ENCODE measurements at regions not wholly inside any gene's neighbourhood (a gene's known extent, or its start where the extent isn't known, plus 50 kb on each side); places are given as distances from the start of the nearest gene placed in this dataset.

DNA sequence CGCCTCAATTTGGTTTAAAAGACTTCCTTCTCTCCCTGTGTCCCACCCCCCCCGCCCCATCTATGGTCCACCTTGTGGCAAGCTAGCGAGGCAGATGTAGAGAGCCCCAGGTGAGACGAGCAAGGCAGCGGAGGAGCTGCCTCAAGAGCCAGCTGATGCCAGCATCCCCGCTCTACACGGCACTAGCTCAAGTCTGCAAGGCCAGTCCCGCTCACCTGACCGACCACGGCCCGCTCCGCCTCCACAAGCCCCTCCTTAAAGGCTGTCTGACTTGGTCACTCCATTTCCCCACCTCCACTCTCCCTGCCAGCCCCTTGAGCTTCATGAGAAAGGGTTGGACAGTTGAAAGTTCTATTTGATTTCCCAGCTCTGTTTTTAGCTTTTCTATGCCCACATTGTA lies 56.2 kb upstream of the IGF1R start:
- TF ChIP-seq, protein P1, sequence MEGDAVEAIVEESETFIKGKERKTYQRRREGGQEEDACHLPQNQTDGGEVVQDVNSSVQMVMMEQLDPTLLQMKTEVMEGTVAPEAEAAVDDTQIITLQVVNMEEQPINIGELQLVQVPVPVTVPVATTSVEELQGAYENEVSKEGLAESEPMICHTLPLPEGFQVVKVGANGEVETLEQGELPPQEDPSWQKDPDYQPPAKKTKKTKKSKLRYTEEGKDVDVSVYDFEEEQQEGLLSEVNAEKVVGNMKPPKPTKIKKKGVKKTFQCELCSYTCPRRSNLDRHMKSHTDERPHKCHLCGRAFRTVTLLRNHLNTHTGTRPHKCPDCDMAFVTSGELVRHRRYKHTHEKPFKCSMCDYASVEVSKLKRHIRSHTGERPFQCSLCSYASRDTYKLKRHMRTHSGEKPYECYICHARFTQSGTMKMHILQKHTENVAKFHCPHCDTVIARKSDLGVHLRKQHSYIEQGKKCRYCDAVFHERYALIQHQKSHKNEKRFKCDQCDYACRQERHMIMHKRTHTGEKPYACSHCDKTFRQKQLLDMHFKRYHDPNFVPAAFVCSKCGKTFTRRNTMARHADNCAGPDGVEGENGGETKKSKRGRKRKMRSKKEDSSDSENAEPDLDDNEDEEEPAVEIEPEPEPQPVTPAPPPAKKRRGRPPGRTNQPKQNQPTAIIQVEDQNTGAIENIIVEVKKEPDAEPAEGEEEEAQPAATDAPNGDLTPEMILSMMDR (IDR thresholded peaks at IDR 0.05; ENCODE audit: low read depth, low read length) = no peak
- H3K27me3 ChIP-seq = peaks cover 92% of the 10 kb centered on the region
- DNase-seq = no peak
- no peaks in the 10 kb centered on the region for H3K9me3 ChIP-seq
- H3K4me3 ChIP-seq (ENCODE audit: low read depth, low read length) = no peak overlapping the region
- H3K4me1 ChIP-seq = no peaks in the 10 kb centered on the region
- H3K36me3 ChIP-seq = no peaks in the 10 kb centered on the region

DNA sequence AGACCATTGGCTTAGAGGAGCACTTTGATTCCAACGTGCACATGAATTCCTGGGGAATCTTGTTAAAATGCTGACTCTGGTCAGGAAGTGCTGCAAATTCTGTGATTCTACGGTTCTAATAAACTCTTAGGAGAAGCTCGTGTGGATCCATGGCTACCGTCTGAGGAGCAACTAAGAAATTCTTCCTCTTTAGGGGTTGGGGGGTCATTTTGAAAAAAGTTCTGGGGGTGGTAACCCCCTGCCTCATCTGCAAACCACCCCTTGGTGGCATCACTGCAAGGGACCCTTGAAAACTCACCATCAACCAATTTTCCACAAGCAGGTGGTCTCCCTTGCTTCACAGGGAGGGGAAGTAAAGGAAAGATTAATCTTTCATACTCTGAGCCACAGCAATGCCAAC lies 52.2 kb upstream of the IGF1R start:
- no peak overlapping the region for H3K4me3 ChIP-seq (ENCODE audit: low read depth, low read length)
- TF ChIP-seq, protein P1 (IDR thresholded peaks at IDR 0.05; ENCODE audit: low read depth, low read length) = no peak
- no peaks in the 10 kb centered on the region for H3K4me1 ChIP-seq
- DNase-seq = no peak
- H3K36me3 ChIP-seq = no peaks in the 10 kb centered on the region
- H3K9me3 ChIP-seq = no peaks in the 10 kb centered on the region
- peaks cover 91% of the 10 kb centered on the region for H3K27me3 ChIP-seq

DNA sequence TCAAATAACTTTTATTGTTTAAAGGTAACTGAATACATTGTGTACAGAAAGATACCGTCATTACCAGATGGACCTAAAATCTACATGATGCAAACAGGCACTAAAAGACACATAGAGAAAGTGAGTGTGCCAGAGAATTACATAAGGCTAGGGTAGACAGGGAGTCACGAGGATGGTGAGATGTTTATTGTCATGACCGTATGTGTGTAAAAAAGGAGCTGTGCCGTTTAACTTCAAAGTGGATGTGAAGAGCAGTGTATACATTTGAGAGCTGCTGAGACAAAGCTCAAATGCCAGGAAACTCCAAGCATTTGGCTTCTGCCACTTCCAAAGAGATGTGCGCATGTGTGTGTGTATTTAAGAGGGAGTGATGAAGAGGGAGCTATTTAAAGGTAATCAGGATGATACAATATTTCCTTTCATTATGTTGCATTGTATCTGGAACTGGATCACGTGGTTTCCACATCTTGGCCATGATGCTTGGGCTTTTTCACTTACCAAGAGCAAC lies 51.4 kb upstream of the IGF1R start:
- Histone ChIP-seq H3K9me3 (no peaks in the 10 kb centered on the region), H3K27me3 (peaks cover 88% of the 10 kb centered on the region), H3K4me3 (ENCODE audit: low read depth, low read length) (no peak overlapping the region), H3K36me3 (no peaks in the 10 kb centered on the region), H3K4me1 (no peaks in the 10 kb centered on the region)
- DNase-seq = no peak
- TF ChIP-seq, protein P1 (IDR thresholded peaks at IDR 0.05; ENCODE audit: low read depth, low read length) = no peak

DNA sequence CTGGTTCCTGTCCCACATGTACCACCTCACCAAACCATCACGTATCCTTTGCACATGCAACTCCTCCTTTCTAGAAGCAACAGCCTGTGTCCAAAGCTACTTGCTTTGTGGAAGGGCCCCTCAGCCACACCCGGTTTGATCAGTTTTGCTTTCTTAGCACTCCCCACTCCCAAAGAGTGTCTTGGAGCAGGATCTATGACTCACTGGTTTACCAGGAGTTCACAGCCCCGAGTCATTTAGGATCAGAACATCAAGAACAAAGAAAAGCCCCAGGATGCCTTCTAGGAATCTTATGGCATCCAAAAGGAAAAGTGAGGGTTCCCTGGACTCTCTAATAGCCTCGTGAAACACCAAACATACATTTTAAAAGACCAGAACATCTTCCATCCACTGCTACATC lies 50.7 kb upstream of the IGF1R start:
- no peak overlapping the region for H3K4me3 ChIP-seq (ENCODE audit: low read depth, low read length)
- H3K36me3 ChIP-seq = no peaks in the 10 kb centered on the region
- no peak for DNase-seq
- no peaks in the 10 kb centered on the region for H3K9me3 ChIP-seq
- TF ChIP-seq, protein P1 (IDR thresholded peaks at IDR 0.05; ENCODE audit: low read depth, low read length) = no peak
- H3K27me3 ChIP-seq = peaks cover 87% of the 10 kb centered on the region
- H3K4me1 ChIP-seq = no peaks in the 10 kb centered on the region

Data from BE2C (cell line).